ENCODE measurements at regions not wholly inside any gene's neighbourhood (a gene's known extent, or its start where the extent isn't known, plus 50 kb on each side); places are given as distances from the start of the nearest gene placed in this dataset.

DNA sequence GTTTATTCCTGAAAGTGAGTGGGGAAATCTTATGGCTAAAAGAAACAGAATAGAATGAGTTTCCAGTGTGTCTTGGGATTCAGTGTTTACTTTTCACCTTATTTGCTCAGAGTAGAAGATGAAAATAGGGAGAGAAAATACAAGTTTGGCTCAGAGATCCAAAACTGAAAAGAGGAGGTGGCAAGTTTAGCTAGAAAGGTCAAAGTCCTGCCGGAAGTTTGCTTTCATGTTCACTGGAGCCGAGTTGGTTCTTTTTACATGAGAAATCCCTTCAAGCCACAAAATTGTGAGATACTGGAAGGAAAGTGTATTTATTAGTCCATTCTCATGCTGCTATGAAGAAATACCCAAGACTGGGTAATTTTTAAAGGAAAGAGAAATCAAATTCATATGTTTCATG is 604.6 kb downstream of the MRPL39 start:
- Histone ChIP-seq H3K9me3 (ENCODE audit: low read depth, low read length) (no peaks in the 10 kb centered on the region), H2AFZ (ENCODE audit: low read length) (no peak overlapping the region), H3K4me1 (ENCODE audit: insufficient read depth, low read length) (no peaks in the 10 kb centered on the region), H3K27me3 (ENCODE audit: insufficient read depth, low read length) (no peaks in the 10 kb centered on the region), H4K20me1 (ENCODE audit: insufficient read depth, low read length) (no peaks in the 10 kb centered on the region), H3K4me3 (ENCODE audit: insufficient read depth, low read length) (no peak overlapping the region), H3K79me2 (ENCODE audit: insufficient read depth, low read length) (no peaks in the 10 kb centered on the region), H3K27ac (ENCODE audit: low read depth, low read length) (no peak overlapping the region), H3K36me3 (ENCODE audit: insufficient read depth, low read length) (no peaks in the 10 kb centered on the region), H3K4me2 (ENCODE audit: insufficient read depth, low read length) (no peak overlapping the region)
- TF ChIP-seq, protein P1, sequence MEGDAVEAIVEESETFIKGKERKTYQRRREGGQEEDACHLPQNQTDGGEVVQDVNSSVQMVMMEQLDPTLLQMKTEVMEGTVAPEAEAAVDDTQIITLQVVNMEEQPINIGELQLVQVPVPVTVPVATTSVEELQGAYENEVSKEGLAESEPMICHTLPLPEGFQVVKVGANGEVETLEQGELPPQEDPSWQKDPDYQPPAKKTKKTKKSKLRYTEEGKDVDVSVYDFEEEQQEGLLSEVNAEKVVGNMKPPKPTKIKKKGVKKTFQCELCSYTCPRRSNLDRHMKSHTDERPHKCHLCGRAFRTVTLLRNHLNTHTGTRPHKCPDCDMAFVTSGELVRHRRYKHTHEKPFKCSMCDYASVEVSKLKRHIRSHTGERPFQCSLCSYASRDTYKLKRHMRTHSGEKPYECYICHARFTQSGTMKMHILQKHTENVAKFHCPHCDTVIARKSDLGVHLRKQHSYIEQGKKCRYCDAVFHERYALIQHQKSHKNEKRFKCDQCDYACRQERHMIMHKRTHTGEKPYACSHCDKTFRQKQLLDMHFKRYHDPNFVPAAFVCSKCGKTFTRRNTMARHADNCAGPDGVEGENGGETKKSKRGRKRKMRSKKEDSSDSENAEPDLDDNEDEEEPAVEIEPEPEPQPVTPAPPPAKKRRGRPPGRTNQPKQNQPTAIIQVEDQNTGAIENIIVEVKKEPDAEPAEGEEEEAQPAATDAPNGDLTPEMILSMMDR (IDR thresholded peaks at IDR 0.05; ENCODE audit: extremely low read depth, low read depth, low read length) = no peak
- no peak for DNase-seq (ENCODE audit: insufficient read length, low spot score, missing footprints)

DNA sequence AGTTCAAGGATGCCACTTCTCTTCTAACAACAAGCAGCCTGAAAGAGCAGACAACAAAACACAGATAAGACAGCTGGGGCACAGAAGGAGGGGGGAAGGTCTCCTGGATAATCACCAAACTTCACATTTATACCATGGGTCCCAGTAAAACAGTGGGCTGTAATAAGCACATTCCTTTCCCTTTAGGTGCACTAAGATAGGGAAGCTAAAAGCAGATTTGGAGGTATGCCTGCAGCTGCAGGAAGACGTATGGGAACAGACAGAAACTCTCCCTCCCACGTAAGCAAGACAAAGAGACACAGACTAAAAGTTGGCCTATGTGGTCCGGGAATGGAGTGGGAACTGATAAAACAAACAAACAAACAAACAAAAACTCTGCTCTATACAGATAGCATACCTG is 612.1 kb downstream of the MRPL39 start:
- Histone ChIP-seq H3K27ac (ENCODE audit: low read depth, low read length) (no peak overlapping the region), H3K4me2 (ENCODE audit: insufficient read depth, low read length) (no peak overlapping the region), H3K4me1 (ENCODE audit: insufficient read depth, low read length) (no peaks in the 10 kb centered on the region), H3K27me3 (ENCODE audit: insufficient read depth, low read length) (no peaks in the 10 kb centered on the region), H3K36me3 (ENCODE audit: insufficient read depth, low read length) (no peaks in the 10 kb centered on the region), H3K9me3 (ENCODE audit: low read depth, low read length) (no peaks in the 10 kb centered on the region), H3K4me3 (ENCODE audit: insufficient read depth, low read length) (no peak overlapping the region), H3K79me2 (ENCODE audit: insufficient read depth, low read length) (no peaks in the 10 kb centered on the region), H2AFZ (ENCODE audit: low read length) (no peak overlapping the region), H4K20me1 (ENCODE audit: insufficient read depth, low read length) (no peaks in the 10 kb centered on the region)
- no peak for DNase-seq (ENCODE audit: insufficient read length, low spot score, missing footprints)
- TF ChIP-seq, protein P1 (IDR thresholded peaks at IDR 0.05; ENCODE audit: extremely low read depth, low read depth, low read length) = no peak

DNA sequence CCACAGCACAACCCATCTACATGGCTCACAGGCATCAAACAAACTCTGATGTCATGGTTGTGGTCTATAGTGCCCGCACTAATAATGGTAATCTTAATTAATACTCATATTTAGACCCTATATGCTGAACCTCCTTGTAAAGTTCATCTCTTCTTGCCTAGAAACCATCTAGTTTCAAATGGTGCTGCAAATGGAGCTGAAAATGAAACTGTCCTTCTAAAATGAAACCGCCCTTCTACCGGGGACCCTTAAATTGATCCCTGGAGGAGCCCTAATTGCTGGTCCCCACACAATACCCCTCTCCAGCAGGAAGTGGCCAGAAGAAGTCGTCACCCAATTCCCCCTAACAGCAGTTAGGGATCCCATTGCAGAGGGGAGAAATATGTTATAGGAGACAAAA is 612.6 kb downstream of the MRPL39 start:
- H3K79me2 ChIP-seq (ENCODE audit: insufficient read depth, low read length) = no peaks in the 10 kb centered on the region
- DNase-seq (ENCODE audit: insufficient read length, low spot score, missing footprints) = no peak
- H3K36me3 ChIP-seq (ENCODE audit: insufficient read depth, low read length) = no peaks in the 10 kb centered on the region
- no peaks in the 10 kb centered on the region for H4K20me1 ChIP-seq (ENCODE audit: insufficient read depth, low read length)
- no peak overlapping the region for H2AFZ ChIP-seq (ENCODE audit: low read length)
- TF ChIP-seq, protein P1 (IDR thresholded peaks at IDR 0.05; ENCODE audit: extremely low read depth, low read depth, low read length) = no peak
- H3K27ac ChIP-seq (ENCODE audit: low read depth, low read length) = no peak overlapping the region
- H3K4me1 ChIP-seq (ENCODE audit: insufficient read depth, low read length) = no peaks in the 10 kb centered on the region
- no peaks in the 10 kb centered on the region for H3K9me3 ChIP-seq (ENCODE audit: low read depth, low read length)
- H3K4me2 ChIP-seq (ENCODE audit: insufficient read depth, low read length) = no peak overlapping the region
- H3K4me3 ChIP-seq (ENCODE audit: insufficient read depth, low read length) = no peak overlapping the region
- H3K27me3 ChIP-seq (ENCODE audit: insufficient read depth, low read length) = no peaks in the 10 kb centered on the region

DNA sequence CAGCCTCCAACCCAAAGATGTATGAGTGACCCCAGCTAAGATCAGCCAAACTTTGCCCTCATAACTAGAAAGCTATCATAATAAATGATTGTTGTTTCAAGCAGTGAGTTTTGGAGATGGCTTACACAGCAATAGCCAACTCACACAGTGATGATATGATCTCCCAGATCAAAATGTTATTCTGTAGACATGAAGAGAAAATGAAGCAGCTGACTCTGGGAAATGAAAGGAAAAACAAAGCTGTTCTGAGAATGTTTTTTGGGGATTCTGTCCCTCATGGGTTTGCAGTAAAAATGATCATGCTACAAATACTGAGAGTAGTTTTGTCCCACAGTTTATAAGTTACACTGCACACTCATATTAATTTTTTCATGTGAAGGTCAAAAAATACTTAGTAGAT is 617.8 kb downstream of the MRPL39 start:
- Histone ChIP-seq H3K79me2 (ENCODE audit: insufficient read depth, low read length) (no peaks in the 10 kb centered on the region), H3K27ac (ENCODE audit: low read depth, low read length) (no peak overlapping the region), H3K9me3 (ENCODE audit: low read depth, low read length) (no peaks in the 10 kb centered on the region), H3K4me1 (ENCODE audit: insufficient read depth, low read length) (no peaks in the 10 kb centered on the region), H3K36me3 (ENCODE audit: insufficient read depth, low read length) (no peaks in the 10 kb centered on the region), H4K20me1 (ENCODE audit: insufficient read depth, low read length) (no peaks in the 10 kb centered on the region), H3K27me3 (ENCODE audit: insufficient read depth, low read length) (no peaks in the 10 kb centered on the region), H2AFZ (ENCODE audit: low read length) (no peak overlapping the region), H3K4me3 (ENCODE audit: insufficient read depth, low read length) (no peak overlapping the region), H3K4me2 (ENCODE audit: insufficient read depth, low read length) (no peak overlapping the region)
- no peak for DNase-seq (ENCODE audit: insufficient read length, low spot score, missing footprints)
- TF ChIP-seq, protein P1 (IDR thresholded peaks at IDR 0.05; ENCODE audit: extremely low read depth, low read depth, low read length) = no peak
